IPS-NIHi7 (cell line): ENCODE measurements at regions not wholly inside any gene's neighbourhood (a gene's known extent, or its start where the extent isn't known, plus 50 kb on each side); places are given as distances from the start of the nearest gene placed in this dataset.
"Not testable (repeated sequence)": the region's sequence is repeated elsewhere in the genome, so short reads cannot be mapped to it uniquely, and the experiment has no call there.

Source experiments
- DNase-seq: peaks from one replicate; pipeline ENCODE4 v3.0.0; 2012; ENCODE audit warnings: mixed read lengths; ENCODE audit errors: extremely low spot score

GRCh38 chr6:165846123-165846966 lies 183.3 kb upstream of the PDE10A start:
- DNase-seq: no peak

GRCh38 chr6:165845493-165845892 lies 182.5 kb upstream of the PDE10A start:
- no peak for DNase-seq

- no peak for DNase-seq
Observed at GRCh38 chr6:165844801-165845364, 181.8 kb upstream of the PDE10A start.

- DNase-seq: no peak
Observed at GRCh38 chr6:165844232-165844631, 181.2 kb upstream of the PDE10A start.

- DNase-seq: no peak
Observed at GRCh38 chr6:165843568-165844113, 180.6 kb upstream of the PDE10A start.

GRCh38 chr6:165843121-165843520 lies 180.1 kb upstream of the PDE10A start:
- DNase-seq: no peak

- no peak for DNase-seq
Observed at GRCh38 chr6:165842281-165842936, 179.4 kb upstream of the PDE10A start.

- DNase-seq: no peak
Observed at GRCh38 chr6:165841153-165841558, 178.1 kb upstream of the PDE10A start.

GRCh38 chr6:165837948-165838745 lies 175.1 kb upstream of the PDE10A start:
- no peak for DNase-seq

- not testable (repeated sequence) for DNase-seq
Observed at GRCh38 chr6:165836648-165837047, 173.6 kb upstream of the PDE10A start.

GRCh38 chr6:165835410-165835851 lies 172.4 kb upstream of the PDE10A start:
- no peak for DNase-seq

GRCh38 chr6:165834613-165835259 lies 171.7 kb upstream of the PDE10A start:
- DNase-seq: no peak

GRCh38 chr6:165833355-165833754 lies 170.3 kb upstream of the PDE10A start:
- DNase-seq: no peak

- no peak for DNase-seq
Observed at GRCh38 chr6:165831812-165832510, 168.9 kb upstream of the PDE10A start.

- DNase-seq: no peak
Observed at GRCh38 chr6:165830761-165831160, 167.7 kb upstream of the PDE10A start.

GRCh38 chr6:165829376-165829775 lies 166.3 kb upstream of the PDE10A start:
- no peak for DNase-seq

- DNase-seq: no peak
Observed at GRCh38 chr6:165827190-165827518, 164.1 kb upstream of the PDE10A start.

- DNase-seq: no peak
Observed at GRCh38 chr6:165826487-165827189, 163.6 kb upstream of the PDE10A start.

GRCh38 chr6:165825256-165825815 lies 162.3 kb upstream of the PDE10A start:
- DNase-seq: no peak
